ENCODE measurements at regions not wholly inside any gene's neighbourhood (a gene's known extent, or its start where the extent isn't known, plus 50 kb on each side); places are given as distances from the start of the nearest gene placed in this dataset.

GRCh38 chr9:95733741-95734666 is 141.5 kb upstream of the ERCC6L2 start:
- no peak for TF ChIP-seq CTCF (IDR thresholded peaks at IDR 0.05)
- no peak for TF ChIP-seq POLR2A (IDR thresholded peaks at IDR 0.05)

All from right lobe of liver (tissue), 4 donors.